Right kidney (tissue), 1 donor: ENCODE measurements at regions not wholly inside any gene's neighbourhood (a gene's known extent, or its start where the extent isn't known, plus 50 kb on each side); places are given as distances from the start of the nearest gene placed in this dataset.

ENCODE experiments used
- DNase-seq: peaks from one replicate; pipeline ENCODE4 v3.0.0-alpha.2; 2016

GRCh38 chr2:166560022-166560421, 66.0 kb upstream of the SCN7A start:
- no peak for DNase-seq

- no peak for DNase-seq
Observed at GRCh38 chr2:166550923-166551322, 56.9 kb upstream of the SCN7A start.

- DNase-seq: no peak
Observed at GRCh38 chr2:166545473-166545872, 51.4 kb upstream of the SCN7A start.
